Naive thymus-derived CD4-positive, alpha-beta T cell (primary cell): ENCODE measurements at regions not wholly inside any gene's neighbourhood (a gene's known extent, or its start where the extent isn't known, plus 50 kb on each side); places are given as distances from the start of the nearest gene placed in this dataset.
"Not testable (repeated sequence)": the region's sequence is repeated elsewhere in the genome, so short reads cannot be mapped to it uniquely, and the experiment has no call there.

ENCODE experiments used
- ATAC-seq: fragments of 150-1000 bp; cut with Tn5 transposase; 2 replicates; pipeline ENCODE4 v1.10.0; 2021; ENCODE audit warnings: mild to moderate bottlenecking, moderate library complexity
- CTCF ChIA-PET: fragments of 350-600 bp; sonication (Branson Sonifier 250); formaldehyde crosslinking; loops from one replicate; lab custom pipeline; 2021; ENCODE audit warnings: antibody characterized with exemption; lab: Charles Lee
- POLR2A ChIA-PET: fragments of 350-600 bp; sonication (Branson Sonifier 250); formaldehyde crosslinking; loops from one replicate; lab custom pipeline; 2021; ENCODE audit warnings: antibody characterized with exemption, inconsistent platforms; lab: Charles Lee
- DNase-seq, 9 donors: peaks; one replicate each; pipeline versions ENCODE4 v3.0.0 to v3.0.0-alpha.2; 2020 to 2022; ENCODE audit warnings: mixed read lengths in 1 of 9
- H3K27ac ChIP-seq: one replicate; pipeline ENCODE4 v1.7.0; 2013; ENCODE audit warnings: mild to moderate bottlenecking, low read depth, low read length, moderate library complexity
- H3K27me3 ChIP-seq, 2 donors: one replicate each; pipeline ENCODE4 v1.7.0; 2013; ENCODE audit warnings: low read length in 2 of 2, mild to moderate bottlenecking in 2 of 2, moderate library complexity in 2 of 2; ENCODE audit not compliant: control insufficient read depth in 2 of 2, insufficient read depth in 2 of 2
- H3K36me3 ChIP-seq, 3 experiments: 1 replicate in 2 of 3; 2 replicates in 1 of 3; pipeline ENCODE4 v1.7.0; 2013; ENCODE audit warnings: low read length in 3 of 3, mild to moderate bottlenecking in 3 of 3, moderate library complexity in 1 of 3; ENCODE audit not compliant: insufficient read depth in 3 of 3, control insufficient read depth in 2 of 3
- H3K4me1 ChIP-seq, 2 donors: one replicate each; pipeline ENCODE4 v1.7.0; 2013; ENCODE audit warnings: low read length in 2 of 2, mild to moderate bottlenecking in 2 of 2, moderate library complexity in 1 of 2; ENCODE audit not compliant: control insufficient read depth in 2 of 2, insufficient read depth in 2 of 2
- H3K4me3 ChIP-seq: 2 replicates; pipeline ENCODE4 v1.7.0; 2013; ENCODE audit warnings: mild to moderate bottlenecking, low read length
- H3K9me3 ChIP-seq, 3 experiments: 1 replicate in 2 of 3; 2 replicates in 1 of 3; pipeline ENCODE4 v1.7.0; 2013; ENCODE audit warnings: low read length in 3 of 3; ENCODE audit not compliant: control insufficient read depth in 2 of 3
- H3K27ac Mint-ChIP-seq, 9 donors: one replicate each; pipeline ENCODE4 v1.8.0; 2020 to 2022; ENCODE audit warnings: mixed read lengths in 9 of 9, mild to moderate bottlenecking in 8 of 9, moderate library complexity in 5 of 9, inconsistent platforms in 2 of 9
- H3K27me3 Mint-ChIP-seq, 5 donors: one replicate each; pipeline ENCODE4 v1.8.0; 2021 to 2022; ENCODE audit warnings: mixed read lengths in 5 of 5, mild to moderate bottlenecking in 1 of 5
- H3K36me3 Mint-ChIP-seq, 5 donors: one replicate each; pipeline ENCODE4 v1.8.0; 2020 to 2022; ENCODE audit warnings: mixed read lengths in 5 of 5, mild to moderate bottlenecking in 3 of 5, inconsistent platforms in 1 of 5
- H3K4me1 Mint-ChIP-seq, 7 donors: one replicate each; pipeline ENCODE4 v1.8.0; 2020 to 2022; ENCODE audit warnings: mixed read lengths in 7 of 7, mild to moderate bottlenecking in 3 of 7, inconsistent platforms in 1 of 7
- H3K4me3 Mint-ChIP-seq, 10 donors: one replicate each; pipeline ENCODE4 v1.8.0; 2020 to 2022; ENCODE audit warnings: mild to moderate bottlenecking in 10 of 10, mixed read lengths in 10 of 10, moderate library complexity in 6 of 10, inconsistent platforms in 2 of 10
- H3K9me3 Mint-ChIP-seq, 11 donors: one replicate each; pipeline ENCODE4 v1.8.0; 2020 to 2022; ENCODE audit warnings: mixed read lengths in 11 of 11, mild to moderate bottlenecking in 4 of 11, inconsistent platforms in 1 of 11, moderate library complexity in 1 of 11
- intact Hi-C, 2 donors: fragments of 100-400 bp; cut with micrococcal nuclease; formaldehyde crosslinking; loops; one replicate each; pipeline ENCODE4 v1.15.1; 2023

- H3K27me3 ChIP-seq = no peaks in the 10 kb centered on the region
- intact Hi-C loops = no loop called here
- no peaks in the 10 kb centered on the region for H3K36me3 ChIP-seq
- no peak overlapping the region for H3K27ac ChIP-seq
- peaks cover 0 to 17% (median 0%) of the 10 kb centered on the region in 5 donors for H3K36me3 Mint-ChIP-seq
- ATAC-seq = no peak
- ChIA-PET POLR2A (no interaction called here), CTCF (no interaction called here)
- peaks cover 0 to 4% (median 0%) of the 10 kb centered on the region in 11 donors for H3K9me3 Mint-ChIP-seq
- no peak overlapping the region for H3K27ac Mint-ChIP-seq
- DNase-seq = no peak
- peaks cover 0 to 11% (median 3%) of the 10 kb centered on the region in 5 donors for H3K27me3 Mint-ChIP-seq
- H3K9me3 ChIP-seq = no peaks in the 10 kb centered on the region
- H3K4me3 ChIP-seq = no peak overlapping the region
- H3K4me1 Mint-ChIP-seq = peaks cover 0 to 4% (median 0%) of the 10 kb centered on the region in 7 donors
- no peak overlapping the region for H3K4me3 Mint-ChIP-seq
- no peaks in the 10 kb centered on the region for H3K4me1 ChIP-seq
These were observed 86.3 kb downstream of the GYPE start for GRCh38 chr4:143819029-143819428.

DNA sequence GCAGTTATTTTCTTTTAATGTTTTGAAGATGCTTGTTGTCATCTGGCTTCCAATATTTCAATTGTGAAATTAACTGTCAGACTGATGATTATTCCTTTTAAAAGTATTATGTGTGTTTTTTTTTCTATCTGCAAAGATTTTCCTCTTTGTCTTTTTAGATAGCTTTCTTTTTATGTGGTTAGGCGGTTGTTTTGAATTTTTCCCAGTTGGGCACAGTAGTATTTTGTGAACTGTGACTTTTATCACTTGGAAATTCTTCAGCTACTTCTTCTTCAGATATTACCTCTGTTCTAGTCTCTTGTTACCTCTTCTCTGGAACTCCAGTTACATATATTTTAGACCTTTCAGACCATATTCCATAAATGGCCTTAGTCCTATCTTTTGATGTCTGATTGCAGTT is 87.5 kb downstream of the GYPE start:
- H3K27me3 ChIP-seq, H3K4me3 ChIP-seq, H3K27ac Mint-ChIP-seq, ATAC-seq, H3K4me3 Mint-ChIP-seq, CTCF ChIA-PET, H3K9me3 Mint-ChIP-seq, H3K4me1 ChIP-seq, H3K27ac ChIP-seq, H3K4me1 Mint-ChIP-seq, intact Hi-C loops, H3K9me3 ChIP-seq, POLR2A ChIA-PET, H3K36me3 ChIP-seq, DNase-seq: not testable (repeated sequence)
- peaks cover 0 to 11% (median 3%) of the 10 kb centered on the region in 5 donors for H3K27me3 Mint-ChIP-seq
- H3K36me3 Mint-ChIP-seq = peaks cover 0 to 17% (median 0%) of the 10 kb centered on the region in 5 donors

DNA sequence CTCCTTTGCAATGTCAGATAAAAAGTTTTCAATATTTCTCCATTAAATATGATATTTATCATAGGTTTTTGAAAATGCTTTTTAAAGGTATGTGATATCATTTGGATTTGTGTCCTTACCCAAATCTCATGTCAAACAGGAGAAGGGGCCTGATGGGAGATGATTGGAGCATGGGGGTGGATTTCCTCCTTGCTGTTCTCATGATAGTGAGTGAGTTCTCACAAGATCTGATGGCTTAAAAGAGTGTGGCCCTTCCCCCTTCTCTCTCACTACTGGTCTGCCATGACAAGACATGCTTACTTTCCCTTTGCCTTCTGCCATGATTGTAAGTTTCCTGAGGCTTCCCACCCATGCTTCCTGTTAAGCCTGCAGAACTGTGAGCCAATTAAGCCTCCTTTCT is 90.0 kb downstream of the GYPE start:
- H3K9me3 ChIP-seq, POLR2A ChIA-PET, H3K36me3 ChIP-seq, ATAC-seq, H3K27me3 ChIP-seq, H3K27ac ChIP-seq, intact Hi-C loops, H3K9me3 Mint-ChIP-seq, H3K4me1 ChIP-seq, H3K4me3 ChIP-seq, H3K4me3 Mint-ChIP-seq, H3K27me3 Mint-ChIP-seq, H3K4me1 Mint-ChIP-seq, H3K36me3 Mint-ChIP-seq, H3K27ac Mint-ChIP-seq, DNase-seq, CTCF ChIA-PET: not testable (repeated sequence)

GRCh38 chr4:143813431-143814154 is 91.8 kb downstream of the GYPE start:
- ATAC-seq, DNase-seq, CTCF ChIA-PET, POLR2A ChIA-PET, H3K27me3 Mint-ChIP-seq, H3K4me3 ChIP-seq, intact Hi-C loops, H3K27me3 ChIP-seq, H3K9me3 ChIP-seq, H3K27ac ChIP-seq, H3K36me3 Mint-ChIP-seq, H3K4me3 Mint-ChIP-seq, H3K4me1 Mint-ChIP-seq, H3K9me3 Mint-ChIP-seq, H3K4me1 ChIP-seq, H3K36me3 ChIP-seq, H3K27ac Mint-ChIP-seq: not testable (repeated sequence)

- H3K36me3 ChIP-seq, H3K4me1 ChIP-seq, CTCF ChIA-PET, POLR2A ChIA-PET, H3K4me3 Mint-ChIP-seq, DNase-seq, H3K27ac Mint-ChIP-seq, ATAC-seq, H3K9me3 Mint-ChIP-seq, H3K36me3 Mint-ChIP-seq, H3K27ac ChIP-seq, H3K4me3 ChIP-seq, H3K9me3 ChIP-seq, intact Hi-C loops, H3K27me3 ChIP-seq: not testable (repeated sequence)
- Mint-ChIP-seq H3K27me3 (peaks cover 0 to 21% (median 6%) of the 10 kb centered on the region in 5 donors), H3K4me1 (peaks cover 0 to 11% (median 3%) of the 10 kb centered on the region in 7 donors)
These were observed 91.2 kb upstream of the FREM3 start for GRCh38 chr4:143791693-143792092.

DNA sequence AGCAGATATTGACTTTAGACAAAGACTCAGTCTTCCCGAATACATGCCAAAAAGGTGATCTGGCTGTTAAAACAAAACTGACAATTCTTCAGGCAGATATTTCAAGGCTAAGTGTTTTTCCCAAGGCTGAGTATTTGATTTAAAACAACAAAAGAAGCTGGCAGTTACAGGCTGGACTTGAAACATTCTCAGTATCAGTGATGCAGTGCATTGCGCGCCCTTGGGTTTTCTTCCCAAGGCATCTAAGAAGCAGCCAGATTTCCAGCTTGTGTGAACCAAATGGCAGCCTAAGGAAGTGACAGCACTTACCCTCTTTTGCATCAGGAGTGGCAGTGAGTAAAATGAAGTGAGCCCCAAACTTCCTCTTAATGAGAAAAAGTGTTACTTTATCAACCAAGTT is 90.0 kb upstream of the FREM3 start:
- ATAC-seq, H3K36me3 Mint-ChIP-seq, DNase-seq, H3K27ac ChIP-seq, POLR2A ChIA-PET, H3K9me3 Mint-ChIP-seq, H3K4me1 ChIP-seq, H3K27ac Mint-ChIP-seq, H3K9me3 ChIP-seq, H3K36me3 ChIP-seq, CTCF ChIA-PET, intact Hi-C loops, H3K27me3 ChIP-seq, H3K4me3 ChIP-seq, H3K4me3 Mint-ChIP-seq: not testable (repeated sequence)
- peaks cover 0 to 11% (median 3%) of the 10 kb centered on the region in 7 donors for H3K4me1 Mint-ChIP-seq
- H3K27me3 Mint-ChIP-seq = peaks cover 0 to 17% (median 6%) of the 10 kb centered on the region in 5 donors

GRCh38 chr4:143789618-143790017 is 89.1 kb upstream of the FREM3 start:
- POLR2A ChIA-PET, ATAC-seq, H3K27ac ChIP-seq, DNase-seq, CTCF ChIA-PET, H3K27ac Mint-ChIP-seq, H3K4me3 Mint-ChIP-seq, H3K4me3 ChIP-seq, intact Hi-C loops, H3K36me3 ChIP-seq, H3K4me1 ChIP-seq, H3K27me3 ChIP-seq, H3K9me3 ChIP-seq, H3K36me3 Mint-ChIP-seq: not testable (repeated sequence)
- Mint-ChIP-seq H3K9me3 (peaks cover 0 to 13% (median 3%) of the 10 kb centered on the region in 11 donors), H3K27me3 (peaks cover 0 to 17% (median 3%) of the 10 kb centered on the region in 5 donors), H3K4me1 (peaks cover 0 to 11% (median 3%) of the 10 kb centered on the region in 7 donors)
